ENCODE measurements at regions not wholly inside any gene's neighbourhood (a gene's known extent, or its start where the extent isn't known, plus 50 kb on each side); places are given as distances from the start of the nearest gene placed in this dataset.
"Not testable (repeated sequence)": the region's sequence is repeated elsewhere in the genome, so short reads cannot be mapped to it uniquely, and the experiment has no call there.

- intact Hi-C loops (cut with DNase I): no loop called here
- Histone ChIP-seq H3K27me3 (ENCODE audit: low read depth) (no peaks in the 10 kb centered on the region), H3K27ac (no peak overlapping the region), H3K36me3 (no peaks in the 10 kb centered on the region), H3K9me3 (no peaks in the 10 kb centered on the region), H3K4me1 (no peaks in the 10 kb centered on the region), H3K4me3 (no peak overlapping the region)
- DNase-seq (no peak), ATAC-seq (no peak)
- TF ChIP-seq CTCF (IDR thresholded peaks at IDR 0.05): no peak
Measured at GRCh38 chr4:135900956-135901355, 1631.3 kb downstream of the PCDH18 start.

- H3K27me3 ChIP-seq (ENCODE audit: low read depth); H3K36me3 ChIP-seq; H3K9me3 ChIP-seq; H3K4me3 ChIP-seq; ATAC-seq; intact Hi-C loops (cut with DNase I); H3K27ac ChIP-seq; H3K4me1 ChIP-seq: not testable (repeated sequence)
- peak; percentile 30 for DNase-seq
Measured at GRCh38 chr4:135864304-135864703, 1662.7 kb upstream of the PABPC4L start.

- H3K4me1 ChIP-seq: no peaks in the 10 kb centered on the region
- no peaks in the 10 kb centered on the region for H3K27me3 ChIP-seq (ENCODE audit: low read depth)
- no peak overlapping the region for H3K27ac ChIP-seq
- H3K9me3 ChIP-seq: no peaks in the 10 kb centered on the region
- no peak overlapping the region for H3K4me3 ChIP-seq
- intact Hi-C loops (cut with DNase I): no loop called here
- ATAC-seq (no peak), DNase-seq (no peak)
- no peak for TF ChIP-seq CTCF (IDR thresholded peaks at IDR 0.05)
- no peaks in the 10 kb centered on the region for H3K36me3 ChIP-seq
Measured at GRCh38 chr4:135840781-135841180, 1639.2 kb upstream of the PABPC4L start.

- ATAC-seq (no peak), DNase-seq (no peak)
- H3K27me3 ChIP-seq (ENCODE audit: low read depth): no peaks in the 10 kb centered on the region
- no peak overlapping the region for H3K27ac ChIP-seq
- no peaks in the 10 kb centered on the region for H3K4me1 ChIP-seq
- no peak overlapping the region for H3K4me3 ChIP-seq
- intact Hi-C loops (cut with DNase I): no loop called here
- no peak for TF ChIP-seq CTCF (IDR thresholded peaks at IDR 0.05)
- H3K9me3 ChIP-seq: no peaks in the 10 kb centered on the region
- no peaks in the 10 kb centered on the region for H3K36me3 ChIP-seq
Measured at GRCh38 chr4:135839712-135840111, 1638.1 kb upstream of the PABPC4L start.

GRCh38 chr4:135838889-135839288, 1637.3 kb upstream of the PABPC4L start:
- Histone ChIP-seq H3K27me3 (ENCODE audit: low read depth) (no peaks in the 10 kb centered on the region), H3K4me1 (no peaks in the 10 kb centered on the region), H3K36me3 (no peaks in the 10 kb centered on the region), H3K4me3 (no peak overlapping the region), H3K27ac (no peak overlapping the region), H3K9me3 (no peaks in the 10 kb centered on the region)
- DNase-seq (no peak), ATAC-seq (no peak)
- intact Hi-C loops (cut with DNase I): no loop called here
- TF ChIP-seq CTCF (IDR thresholded peaks at IDR 0.05): no peak

- no peaks in the 10 kb centered on the region for H3K9me3 ChIP-seq
- H3K4me1 ChIP-seq: no peaks in the 10 kb centered on the region
- TF ChIP-seq CTCF (IDR thresholded peaks at IDR 0.05): no peak
- H3K36me3 ChIP-seq: no peaks in the 10 kb centered on the region
- intact Hi-C loops (cut with DNase I): no loop called here
- no peaks in the 10 kb centered on the region for H3K27me3 ChIP-seq (ENCODE audit: low read depth)
- H3K27ac ChIP-seq: no peak overlapping the region
- DNase-seq: no peak
- no peak overlapping the region for H3K4me3 ChIP-seq
- ATAC-seq: no peak
Measured at GRCh38 chr4:135834471-135834870, 1632.9 kb upstream of the PABPC4L start.

Data from lower lobe of right lung (tissue), 2 donors.